ENCODE measurements at regions not wholly inside any gene's neighbourhood (a gene's known extent, or its start where the extent isn't known, plus 50 kb on each side); places are given as distances from the start of the nearest gene placed in this dataset.
"Not testable (repeated sequence)": the region's sequence is repeated elsewhere in the genome, so short reads cannot be mapped to it uniquely, and the experiment has no call there.

GRCh38 chr11:3512133-3512703, 129.6 kb downstream of the ART5 start:
- intact Hi-C loops (cut with DNase I); H3K27me3 ChIP-seq (replicated peaks; ENCODE audit: insufficient read depth); H3K27ac ChIP-seq; H3K36me3 ChIP-seq; H3K9me3 ChIP-seq; H3K4me3 ChIP-seq; H3K4me1 ChIP-seq (replicated peaks): not testable (repeated sequence)
- WGBS, result 11% methylated on average over 12 of the region's 12 CpGs
- DNase-seq (ENCODE audit: low spot score), result peak; percentile 15

GRCh38 chr11:3511416-3512132, 130.2 kb downstream of the ART5 start:
- DNase-seq (ENCODE audit: low spot score); H3K9me3 ChIP-seq; H3K27me3 ChIP-seq (replicated peaks; ENCODE audit: insufficient read depth); H3K4me3 ChIP-seq; H3K4me1 ChIP-seq (replicated peaks); H3K27ac ChIP-seq; intact Hi-C loops (cut with DNase I); H3K36me3 ChIP-seq: not testable (repeated sequence)
- WGBS, result 40% methylated on average over 8 of the region's 8 CpGs

- H3K9me3 ChIP-seq; H3K27me3 ChIP-seq (replicated peaks; ENCODE audit: insufficient read depth); H3K4me3 ChIP-seq; H3K27ac ChIP-seq; H3K36me3 ChIP-seq; H3K4me1 ChIP-seq (replicated peaks); intact Hi-C loops (cut with DNase I); DNase-seq (ENCODE audit: low spot score): not testable (repeated sequence)
- WGBS, result 71% methylated on average over 6 of the region's 6 CpGs
These were observed 130.6 kb upstream of the ZNF195 start for GRCh38 chr11:3509563-3509962.

DNA sequence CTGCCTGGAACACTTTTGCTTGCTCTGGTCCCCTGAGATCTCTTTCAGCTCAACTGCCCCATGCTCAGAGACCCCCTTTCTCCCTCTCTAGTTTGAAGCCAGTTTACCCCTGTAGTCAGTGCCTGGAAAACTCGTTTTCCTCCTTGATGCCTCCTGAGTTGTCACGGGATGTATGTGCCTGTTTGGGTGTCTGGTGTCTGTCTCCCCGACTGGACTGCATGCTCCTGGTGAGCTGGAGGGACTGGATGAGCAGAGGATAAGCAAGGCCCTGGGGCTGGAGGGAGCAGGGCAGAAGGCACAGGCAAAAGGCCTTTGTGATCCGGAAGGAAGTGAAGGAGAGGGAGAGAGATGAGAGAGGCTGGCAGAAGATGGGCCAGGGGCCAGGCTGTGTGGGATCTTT, 120.3 kb upstream of the ZNF195 start:
- H3K27me3 ChIP-seq (replicated peaks; ENCODE audit: insufficient read depth); H3K4me1 ChIP-seq (replicated peaks); intact Hi-C loops (cut with DNase I); H3K36me3 ChIP-seq; H3K4me3 ChIP-seq; H3K27ac ChIP-seq; DNase-seq (ENCODE audit: low spot score); H3K9me3 ChIP-seq: not testable (repeated sequence)
- whole genome bisulfite sequencing, result 48% methylated on average over 4 of the region's 4 CpGs

DNA sequence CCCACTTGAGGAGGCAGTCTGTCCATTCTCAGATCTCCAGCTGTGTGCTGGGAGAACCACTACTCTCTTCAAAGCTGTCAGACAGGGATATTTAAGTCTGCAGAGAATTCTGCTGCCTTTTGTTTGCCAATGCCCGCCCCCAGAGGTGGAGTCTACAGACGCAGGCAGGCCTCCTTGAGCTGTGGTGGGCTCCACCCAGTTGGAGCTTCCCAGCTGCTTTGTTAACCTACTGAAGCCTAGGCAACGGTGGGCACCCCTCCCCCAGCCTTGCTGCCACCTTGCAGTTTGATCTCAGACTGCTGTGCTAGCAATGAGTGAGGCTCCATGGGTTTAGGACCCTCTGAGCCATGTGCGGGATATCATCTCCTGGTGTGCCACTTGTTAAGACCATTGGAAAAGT, 119.4 kb upstream of the ZNF195 start:
- H3K4me1 ChIP-seq (replicated peaks); H3K9me3 ChIP-seq; H3K27ac ChIP-seq; H3K36me3 ChIP-seq; DNase-seq (ENCODE audit: low spot score); H3K27me3 ChIP-seq (replicated peaks; ENCODE audit: insufficient read depth); H3K4me3 ChIP-seq; intact Hi-C loops (cut with DNase I): not testable (repeated sequence)
- 73% methylated on average over 4 of the region's 4 CpGs for WGBS

DNA sequence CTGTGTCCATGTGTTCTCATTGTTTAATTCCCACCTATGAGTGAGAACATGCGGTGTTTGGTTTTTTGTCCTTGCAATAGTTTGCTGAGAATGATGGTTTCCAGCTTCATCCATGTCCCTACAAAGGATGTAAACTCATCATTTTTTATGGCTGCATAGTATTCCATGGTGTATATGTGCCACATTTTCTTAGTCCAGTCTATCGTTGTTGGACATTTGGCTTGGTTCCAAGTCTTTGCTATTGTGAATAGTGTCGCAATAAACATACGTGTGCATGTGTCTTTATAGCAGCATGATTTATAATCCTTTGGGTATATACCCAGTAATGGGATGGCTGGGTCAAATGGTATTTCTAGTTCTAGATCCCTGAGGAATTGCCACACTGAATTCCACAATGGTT, 114.2 kb upstream of the ZNF195 start:
- intact Hi-C loops (cut with DNase I); H3K9me3 ChIP-seq; DNase-seq (ENCODE audit: low spot score); H3K27ac ChIP-seq; H3K36me3 ChIP-seq; H3K27me3 ChIP-seq (replicated peaks; ENCODE audit: insufficient read depth); H3K4me3 ChIP-seq; H3K4me1 ChIP-seq (replicated peaks): not testable (repeated sequence)
- 87% methylated on average over 3 of the region's 4 CpGs for WGBS

GRCh38 chr11:3488003-3488402, 109.1 kb upstream of the ZNF195 start:
- intact Hi-C loops (cut with DNase I); H3K36me3 ChIP-seq; H3K27ac ChIP-seq; H3K4me1 ChIP-seq (replicated peaks); H3K27me3 ChIP-seq (replicated peaks; ENCODE audit: insufficient read depth); H3K4me3 ChIP-seq; DNase-seq (ENCODE audit: low spot score); H3K9me3 ChIP-seq: not testable (repeated sequence)
- WGBS, result 29% methylated on average over 2 of the region's 2 CpGs
- TF ChIP-seq, protein P1, sequence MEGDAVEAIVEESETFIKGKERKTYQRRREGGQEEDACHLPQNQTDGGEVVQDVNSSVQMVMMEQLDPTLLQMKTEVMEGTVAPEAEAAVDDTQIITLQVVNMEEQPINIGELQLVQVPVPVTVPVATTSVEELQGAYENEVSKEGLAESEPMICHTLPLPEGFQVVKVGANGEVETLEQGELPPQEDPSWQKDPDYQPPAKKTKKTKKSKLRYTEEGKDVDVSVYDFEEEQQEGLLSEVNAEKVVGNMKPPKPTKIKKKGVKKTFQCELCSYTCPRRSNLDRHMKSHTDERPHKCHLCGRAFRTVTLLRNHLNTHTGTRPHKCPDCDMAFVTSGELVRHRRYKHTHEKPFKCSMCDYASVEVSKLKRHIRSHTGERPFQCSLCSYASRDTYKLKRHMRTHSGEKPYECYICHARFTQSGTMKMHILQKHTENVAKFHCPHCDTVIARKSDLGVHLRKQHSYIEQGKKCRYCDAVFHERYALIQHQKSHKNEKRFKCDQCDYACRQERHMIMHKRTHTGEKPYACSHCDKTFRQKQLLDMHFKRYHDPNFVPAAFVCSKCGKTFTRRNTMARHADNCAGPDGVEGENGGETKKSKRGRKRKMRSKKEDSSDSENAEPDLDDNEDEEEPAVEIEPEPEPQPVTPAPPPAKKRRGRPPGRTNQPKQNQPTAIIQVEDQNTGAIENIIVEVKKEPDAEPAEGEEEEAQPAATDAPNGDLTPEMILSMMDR (IDR thresholded peaks at IDR 0.05), result peak in 1 of 4 experiments; percentile 39

DNA sequence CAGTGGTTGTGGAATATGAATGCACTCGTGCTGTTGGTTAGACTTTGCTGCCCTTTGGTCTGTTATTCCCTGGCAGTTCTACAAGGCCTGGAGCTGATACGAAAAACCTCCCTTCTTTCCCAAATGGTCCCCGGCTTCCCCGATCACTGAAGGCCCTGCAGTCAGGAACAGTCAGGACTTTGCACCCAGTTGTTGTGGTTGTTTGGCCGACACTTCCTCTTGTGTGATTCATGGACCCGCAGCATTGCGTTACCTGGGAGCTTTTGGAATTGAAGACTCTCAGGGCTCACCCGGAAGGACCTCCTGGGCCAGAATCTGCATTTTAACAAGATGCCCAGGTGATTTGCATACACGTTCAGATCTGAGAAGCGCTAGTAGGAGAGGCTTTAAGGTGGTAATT, 106.8 kb upstream of the ZNF195 start:
- DNase-seq (ENCODE audit: low spot score); H3K4me1 ChIP-seq (replicated peaks); H3K27ac ChIP-seq; H3K27me3 ChIP-seq (replicated peaks; ENCODE audit: insufficient read depth); intact Hi-C loops (cut with DNase I); H3K4me3 ChIP-seq; H3K9me3 ChIP-seq; H3K36me3 ChIP-seq: not testable (repeated sequence)
- 52% methylated on average over 10 of the region's 10 CpGs for WGBS

Measured in prostate gland (tissue), 2 donors.